Fibroblast of peridontal ligament (primary cell): ENCODE measurements at regions not wholly inside any gene's neighbourhood (a gene's known extent, or its start where the extent isn't known, plus 50 kb on each side); places are given as distances from the start of the nearest gene placed in this dataset.
"Not testable (repeated sequence)": the region's sequence is repeated elsewhere in the genome, so short reads cannot be mapped to it uniquely, and the experiment has no call there.

Experiments
- DNase-seq: peaks from one replicate; pipeline ENCODE4 v3.0.0-alpha.2; 2010; ENCODE audit errors: extremely low read depth

GRCh38 chr4:71081192-71081591, 87.7 kb downstream of the DCK start:
- DNase-seq, result no peak

- DNase-seq, result no peak
Observed at GRCh38 chr4:71093745-71094144, 100.3 kb downstream of the DCK start.

- DNase-seq, result no peak
Observed at GRCh38 chr4:71094201-71094600, 100.8 kb downstream of the DCK start.

- DNase-seq, result no peak
Observed at GRCh38 chr4:71095141-71095540, 101.7 kb downstream of the DCK start.

- peak; percentile 35 for DNase-seq
Observed at GRCh38 chr4:71095545-71095944, 102.1 kb downstream of the DCK start.

GRCh38 chr4:71107726-71108125, 114.3 kb downstream of the DCK start:
- no peak for DNase-seq

- no peak for DNase-seq
Observed at GRCh38 chr4:71110499-71110898, 117.0 kb downstream of the DCK start.

GRCh38 chr4:71111133-71111532, 117.7 kb downstream of the DCK start:
- not testable (repeated sequence) for DNase-seq

- DNase-seq, result no peak
Observed at GRCh38 chr4:71113294-71113693, 119.8 kb downstream of the DCK start.

- DNase-seq, result no peak
Observed at GRCh38 chr4:71120831-71121524, 127.5 kb downstream of the DCK start.

GRCh38 chr4:71123951-71124350, 130.5 kb downstream of the DCK start:
- no peak for DNase-seq

- DNase-seq, result no peak
Observed at GRCh38 chr4:71125137-71125536, 131.7 kb downstream of the DCK start.

GRCh38 chr4:71126719-71127118, 133.3 kb downstream of the DCK start:
- DNase-seq, result peak; percentile 71

- peak; percentile 85 for DNase-seq
Observed at GRCh38 chr4:71130827-71131603, 137.6 kb downstream of the DCK start.

- peak; percentile 75 for DNase-seq
Observed at GRCh38 chr4:71132486-71132885, 139.0 kb downstream of the DCK start.

- DNase-seq, result no peak
Observed at GRCh38 chr4:71133491-71133890, 140.0 kb downstream of the DCK start.

GRCh38 chr4:71136071-71136470, 142.6 kb downstream of the DCK start:
- DNase-seq, result no peak

GRCh38 chr4:71138007-71138615, 144.7 kb downstream of the DCK start:
- DNase-seq, result no peak

- DNase-seq, result no peak
Observed at GRCh38 chr4:71140563-71140962, 147.1 kb downstream of the DCK start.

- peak; percentile 36 for DNase-seq
Observed at GRCh38 chr4:71141125-71141524, 147.7 kb downstream of the DCK start.

GRCh38 chr4:71147261-71147660, 153.8 kb downstream of the DCK start:
- DNase-seq, result no peak

- DNase-seq, result no peak
Observed at GRCh38 chr4:71148545-71148944, 155.1 kb downstream of the DCK start.

- no peak for DNase-seq
Observed at GRCh38 chr4:71151054-71151453, 157.6 kb downstream of the DCK start.
